GM12873 (cell line): ENCODE measurements at regions not wholly inside any gene's neighbourhood (a gene's known extent, or its start where the extent isn't known, plus 50 kb on each side); places are given as distances from the start of the nearest gene placed in this dataset.

Experiments
- CTCF ChIP-seq: IDR thresholded peaks from 2 replicates; pipeline ENCODE4 v1.5.1; 2012; ENCODE audit warnings: low read depth, mild to moderate bottlenecking, moderate library complexity, low read length, control low read depth; ENCODE audit not compliant: insufficient read depth; ENCODE audit errors: missing control alignments

GRCh38 chr10:44262551-44263251 is 122.2 kb downstream of the CXCL12 start:
- TF ChIP-seq CTCF = no peak

DNA sequence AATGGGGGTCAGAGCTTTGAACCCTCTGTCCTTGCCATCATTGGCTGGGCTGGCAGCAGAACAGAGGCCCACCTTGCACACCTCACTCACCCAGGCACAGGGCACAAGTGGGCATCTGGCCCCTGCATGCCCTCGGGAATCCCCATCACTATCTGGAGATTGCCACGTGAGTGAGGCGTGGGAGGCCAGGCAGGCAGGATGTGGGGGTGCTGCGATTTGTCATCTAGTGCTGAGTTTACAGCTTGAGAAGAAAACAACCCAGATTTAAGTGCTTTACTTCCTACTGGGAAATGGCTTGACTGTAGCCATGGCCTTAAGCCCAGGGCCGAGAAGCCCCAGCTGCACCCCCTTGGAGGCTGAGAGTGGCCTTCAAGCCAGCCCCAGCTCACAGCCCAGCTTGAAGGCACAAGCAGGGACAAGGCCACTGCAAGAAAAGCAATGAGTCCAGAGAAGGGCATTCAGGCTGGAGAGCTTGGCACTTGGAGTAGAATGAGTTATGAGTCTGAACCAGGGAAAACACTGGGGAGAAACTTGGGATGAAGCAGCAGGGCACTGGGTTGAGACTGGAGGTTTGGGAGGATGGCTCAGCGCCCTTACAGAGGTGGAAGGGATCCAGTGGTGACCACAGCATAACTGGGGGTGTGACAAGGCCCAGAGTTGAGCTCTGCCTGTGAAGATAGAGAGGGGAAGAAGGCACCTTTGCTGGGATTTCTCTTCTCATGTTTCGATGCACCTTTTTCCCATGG is 123.0 kb downstream of the CXCL12 start:
- no peak for TF ChIP-seq CTCF

- TF ChIP-seq CTCF = no peak
Measured at GRCh38 chr10:44261296-44261695, 123.6 kb downstream of the CXCL12 start.

DNA sequence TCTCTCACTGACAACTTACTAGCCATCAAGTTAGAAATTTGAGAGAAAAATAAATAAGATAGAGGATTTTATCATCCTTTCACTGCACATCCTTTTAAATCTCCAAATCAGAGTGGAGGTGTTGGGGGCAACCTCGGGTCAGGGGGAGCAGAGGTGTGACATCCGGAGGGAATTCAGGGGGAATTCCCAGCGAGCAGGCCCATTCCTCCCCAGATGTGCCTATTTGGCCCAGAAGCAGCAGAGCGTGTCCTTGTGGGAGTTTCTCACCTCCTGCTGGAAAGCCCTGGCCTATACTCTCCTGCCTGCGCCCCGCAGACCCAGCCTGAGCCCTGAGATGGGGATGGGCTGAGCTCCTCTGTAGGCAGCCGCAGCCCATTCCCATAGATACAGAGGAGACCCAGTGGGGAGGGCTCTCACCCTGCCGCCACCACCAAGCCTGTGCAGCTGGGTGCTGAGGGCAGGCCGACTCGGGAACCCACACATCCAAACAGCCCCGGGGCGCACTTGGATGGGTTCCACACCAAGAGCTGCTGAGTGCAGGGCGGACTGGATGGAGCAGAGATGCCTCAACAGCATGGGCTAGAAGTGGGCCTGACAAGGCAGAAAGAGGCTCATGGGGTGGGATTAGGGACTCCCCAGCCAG is 124.5 kb downstream of the CXCL12 start:
- TF ChIP-seq CTCF = no peak

DNA sequence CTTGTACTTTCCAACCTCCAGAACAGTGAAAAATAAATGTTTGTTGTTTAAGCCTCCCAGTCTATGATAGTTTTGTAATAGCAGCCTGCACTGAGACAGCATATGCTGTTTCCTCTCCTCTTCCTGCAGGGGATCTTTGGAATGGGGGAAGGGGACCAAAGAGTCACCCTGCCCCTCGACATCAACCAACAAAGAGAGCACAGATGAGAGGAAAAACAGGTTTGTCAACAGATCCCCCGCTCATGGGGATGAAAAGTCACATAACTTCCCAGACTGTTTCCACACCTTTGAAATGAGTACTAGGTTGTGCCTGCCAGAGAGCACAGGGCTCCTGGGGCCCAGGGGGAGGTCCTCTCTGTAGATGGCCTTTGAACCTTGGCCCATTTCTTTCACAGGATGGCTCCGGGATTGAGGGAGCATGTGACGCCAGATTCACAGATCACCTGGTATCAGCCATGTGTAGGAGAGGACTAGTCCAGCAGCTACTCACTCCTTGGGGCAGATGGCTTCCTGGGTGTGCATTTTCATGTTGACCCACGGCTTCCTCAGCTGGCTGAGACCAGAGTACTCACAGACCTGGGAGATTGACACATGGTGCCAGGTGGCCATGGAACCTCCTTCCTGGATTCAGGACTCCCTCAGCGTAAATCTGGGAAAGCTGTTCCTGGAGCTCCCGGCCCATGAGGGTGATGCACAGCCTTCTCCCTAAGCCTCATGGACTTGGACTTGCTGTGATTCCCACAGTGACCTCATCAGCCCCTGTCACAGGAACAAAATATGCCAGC is 125.6 kb downstream of the CXCL12 start:
- no peak for TF ChIP-seq CTCF

DNA sequence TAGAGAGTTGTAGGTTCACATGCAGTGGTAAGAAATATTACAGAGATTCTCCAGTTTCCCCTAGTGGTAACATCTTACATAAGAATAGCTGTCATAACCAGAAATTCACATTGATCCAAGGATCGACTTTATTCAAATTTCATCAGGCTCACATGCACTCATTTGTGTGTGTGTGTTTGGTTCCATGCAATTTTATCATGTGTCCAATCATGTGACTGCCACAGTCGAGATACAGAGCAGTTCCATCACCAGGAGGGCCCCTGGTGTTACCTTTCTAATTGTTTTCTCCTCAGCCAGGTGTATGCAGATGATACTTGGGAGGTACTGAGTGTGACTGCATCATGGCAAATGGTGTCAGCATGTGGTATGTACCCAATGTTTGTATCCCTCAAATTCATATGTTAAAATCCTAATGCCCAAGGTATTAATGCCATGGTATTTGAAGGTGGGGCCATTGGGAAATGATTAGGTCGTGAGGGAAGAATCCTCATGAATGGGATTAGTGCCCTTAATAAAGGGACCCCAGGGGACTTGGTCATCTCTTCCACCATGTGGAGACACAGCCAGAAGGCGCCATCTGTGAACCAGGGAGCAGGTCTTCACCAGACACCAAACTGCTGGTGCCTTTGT is 126.3 kb downstream of the CXCL12 start:
- TF ChIP-seq CTCF = no peak
